GM12878 (cell line): ENCODE measurements at regions not wholly inside any gene's neighbourhood (a gene's known extent, or its start where the extent isn't known, plus 50 kb on each side); places are given as distances from the start of the nearest gene placed in this dataset.

Experiments
- CBX5 ChIP-seq: sonication (generic); IDR thresholded peaks from 2 replicates; pipeline ENCODE4 v1.6.1; 2016; ENCODE audit warnings: low read depth, moderate library complexity, mild to moderate bottlenecking, inconsistent platforms
- ELK1 ChIP-seq: IDR thresholded peaks from 2 replicates; pipeline ENCODE4 v1.6.1; 2012; ENCODE audit warnings: low read depth, low read length, improper control_type of control experiment
- KLF5 ChIP-seq: fragments of 450-650 bp; IDR thresholded peaks from 2 replicates; pipeline ENCODE4 v1.6.1; 2014; ENCODE audit warnings: mild to moderate bottlenecking; ENCODE audit not compliant: partially characterized antibody
- LARP7 ChIP-seq: fragments of 450-650 bp; IDR thresholded peaks from 2 replicates; pipeline ENCODE4 v1.6.1; 2017; ENCODE audit warnings: mild to moderate bottlenecking
- SKIL ChIP-seq: fragments of 450-650 bp; IDR thresholded peaks from 2 replicates; pipeline ENCODE4 v1.6.1; 2017; ENCODE audit warnings: mild to moderate bottlenecking, low read depth, inconsistent platforms; ENCODE audit not compliant: poor library complexity, severe bottlenecking
- SMC3 ChIP-seq: IDR thresholded peaks from 2 replicates; pipeline ENCODE4 v1.6.1; 2011; ENCODE audit warnings: low read length, improper control_type of control experiment, borderline replicate concordance
- USF2 ChIP-seq: IDR thresholded peaks from 2 replicates; pipeline ENCODE4 v1.6.1; 2011; ENCODE audit warnings: low read depth, low read length, improper control_type of control experiment, borderline replicate concordance
- WRNIP1 ChIP-seq: IDR thresholded peaks from 2 replicates; pipeline ENCODE4 v1.6.1; 2011; ENCODE audit warnings: low read depth, low read length, improper control_type of control experiment, borderline replicate concordance
- ZNF24 ChIP-seq: fragments of 450-650 bp; IDR thresholded peaks from 2 replicates; pipeline ENCODE4 v1.6.1; 2017; ENCODE audit warnings: antibody characterized with exemption, mild to moderate bottlenecking

GRCh38 chr12:85617307-85618091 lies 218.7 kb downstream of the RASSF9 start (continued):
- TF ChIP-seq ELK1 (no peak), LARP7 (no peak), WRNIP1 (no peak), USF2 (no peak), SKIL (no peak), ZNF24 (no peak), SMC3 (no peak), CBX5 (no peak), KLF5 (no peak)
